Prostate gland (tissue), 2 donors: ENCODE measurements at regions not wholly inside any gene's neighbourhood (a gene's known extent, or its start where the extent isn't known, plus 50 kb on each side); places are given as distances from the start of the nearest gene placed in this dataset.
"Not testable (repeated sequence)": the region's sequence is repeated elsewhere in the genome, so short reads cannot be mapped to it uniquely, and the experiment has no call there.

Experiments used
- DNase-seq: peaks from one replicate; pipeline ENCODE4 v3.0.0-alpha.2; 2019; ENCODE audit warnings: low spot score
- H3K27ac ChIP-seq, 2 donors: fragments of 200-600 bp; sonication (generic); 2 replicates each; pipeline ENCODE4 v1.5.1; 2017 to 2019
- H3K27me3 ChIP-seq: fragments of 200-600 bp; sonication (generic); replicated peaks from 2 replicates; pipeline ENCODE4 v1.5.1; 2019; ENCODE audit not compliant: insufficient read depth
- H3K36me3 ChIP-seq, 2 donors: fragments of 200-600 bp; sonication (generic); 1 replicate in 1 of 2; 2 replicates in 1 of 2; pipeline versions ENCODE4 v1.5.1 to v1.8.1; 2017 to 2019
- H3K4me1 ChIP-seq: fragments of 200-600 bp; sonication (generic); replicated peaks from 2 replicates; pipeline ENCODE4 v1.5.1; 2019
- H3K4me3 ChIP-seq, 2 donors: fragments of 200-600 bp; sonication (generic); 2 replicates each; pipeline ENCODE4 v1.5.1; 2017 to 2019
- H3K9me3 ChIP-seq: fragments of 200-600 bp; sonication (generic); 2 replicates; pipeline ENCODE4 v1.5.1; 2017
- POLR2A ChIP-seq: fragments of 450-650 bp; IDR thresholded peaks from one replicate; pipeline ENCODE4 v1.6.1; 2016; ENCODE audit warnings: antibody characterized with exemption, mild to moderate bottlenecking
- POLR2AphosphoS5 ChIP-seq: sonication (generic); formaldehyde crosslinking; IDR thresholded peaks from one replicate; pipeline ENCODE4 v1.6.1; 2017; ENCODE audit warnings: antibody characterized with exemption
- WGBS: methylation state at CpG from one replicate; pipeline ENCODE4 v1.1.5; 2018; 5-methylcytosine and 5-hydroxymethylcytosine counted together
- intact Hi-C: fragments of 100-400 bp; cut with DNase I; formaldehyde crosslinking; loops from one replicate; pipeline ENCODE4 v1.14.2; 2022
- TF ChIP-seq, protein P1 (sequence below), 4 experiments: fragments of 200-600 bp in 2 of 4; fragments of 450-650 bp in 2 of 4; sonication (generic) in 2 of 4; IDR thresholded peaks; 1 replicate in 3 of 4; 2 replicates in 1 of 4; pipeline ENCODE4 v1.5.1; 2016 to 2019; ENCODE audit warnings: antibody characterized with exemption in 4 of 4, mild to moderate bottlenecking in 2 of 4, moderate library complexity in 2 of 4

GRCh38 chr18:78827141-78827540, 152.5 kb upstream of the SALL3 start:
- DNase-seq: no peak
- Histone ChIP-seq H3K27me3 (no peaks in the 10 kb centered on the region), H3K4me3 (no peak overlapping the region), H3K27ac (no peak overlapping the region), H3K9me3 (no peaks in the 10 kb centered on the region), H3K36me3 (no peaks in the 10 kb centered on the region), H3K4me1 (no peaks in the 10 kb centered on the region)
- intact Hi-C loops: no loop called here
- TF ChIP-seq POLR2A (no peak), POLR2AphosphoS5 (no peak)
- TF ChIP-seq, protein P1, sequence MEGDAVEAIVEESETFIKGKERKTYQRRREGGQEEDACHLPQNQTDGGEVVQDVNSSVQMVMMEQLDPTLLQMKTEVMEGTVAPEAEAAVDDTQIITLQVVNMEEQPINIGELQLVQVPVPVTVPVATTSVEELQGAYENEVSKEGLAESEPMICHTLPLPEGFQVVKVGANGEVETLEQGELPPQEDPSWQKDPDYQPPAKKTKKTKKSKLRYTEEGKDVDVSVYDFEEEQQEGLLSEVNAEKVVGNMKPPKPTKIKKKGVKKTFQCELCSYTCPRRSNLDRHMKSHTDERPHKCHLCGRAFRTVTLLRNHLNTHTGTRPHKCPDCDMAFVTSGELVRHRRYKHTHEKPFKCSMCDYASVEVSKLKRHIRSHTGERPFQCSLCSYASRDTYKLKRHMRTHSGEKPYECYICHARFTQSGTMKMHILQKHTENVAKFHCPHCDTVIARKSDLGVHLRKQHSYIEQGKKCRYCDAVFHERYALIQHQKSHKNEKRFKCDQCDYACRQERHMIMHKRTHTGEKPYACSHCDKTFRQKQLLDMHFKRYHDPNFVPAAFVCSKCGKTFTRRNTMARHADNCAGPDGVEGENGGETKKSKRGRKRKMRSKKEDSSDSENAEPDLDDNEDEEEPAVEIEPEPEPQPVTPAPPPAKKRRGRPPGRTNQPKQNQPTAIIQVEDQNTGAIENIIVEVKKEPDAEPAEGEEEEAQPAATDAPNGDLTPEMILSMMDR (IDR thresholded peaks at IDR 0.05): no peak
- 88% methylated on average over 10 of the region's 10 CpGs for WGBS

DNA sequence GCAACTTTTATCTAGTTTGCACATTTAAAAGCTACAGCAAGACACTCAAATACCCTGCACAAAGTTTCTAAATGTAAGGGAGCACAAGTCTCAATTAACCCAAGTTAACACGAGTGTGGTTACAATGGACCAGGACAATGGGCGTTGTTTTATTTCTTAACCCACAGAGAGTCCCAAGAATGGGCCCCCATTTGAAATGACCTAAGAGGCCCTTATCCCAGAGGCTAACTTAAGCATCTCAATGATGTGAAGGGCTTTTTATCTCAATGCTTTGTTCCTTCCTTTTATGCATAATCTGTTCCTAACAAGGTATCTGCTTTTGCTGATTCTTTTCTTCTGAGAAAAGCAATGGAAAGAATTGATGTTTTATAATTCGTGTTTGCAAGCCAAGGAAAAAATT, 151.5 kb upstream of the SALL3 start:
- intact Hi-C loops: no loop called here

DNA sequence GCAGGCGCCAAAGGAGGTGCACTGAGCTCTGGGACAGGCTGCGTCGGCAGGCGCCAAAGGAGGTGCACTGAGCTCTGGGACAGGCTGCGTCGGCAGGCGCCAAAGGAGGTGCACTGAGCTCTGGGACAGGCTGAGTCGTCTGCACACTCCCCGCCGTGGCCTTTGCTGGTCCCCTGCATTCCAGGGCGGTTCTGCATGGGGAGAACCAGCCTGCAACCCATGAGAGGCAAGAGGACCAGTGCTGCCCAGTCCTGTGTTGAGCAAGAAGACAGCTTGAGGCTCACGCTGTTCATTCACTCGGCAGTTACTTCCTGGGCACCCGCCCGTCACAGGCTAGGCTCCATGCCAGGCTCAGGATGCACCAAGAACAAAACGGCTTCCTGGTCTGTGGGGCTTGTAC, 150.6 kb upstream of the SALL3 start:
- H3K4me3 ChIP-seq, H3K27ac ChIP-seq, H3K9me3 ChIP-seq, H3K36me3 ChIP-seq, intact Hi-C loops, H3K27me3 ChIP-seq, H3K4me1 ChIP-seq: not testable (repeated sequence)
- WGBS: 40% methylated on average over 16 of the region's 16 CpGs
- peak; percentile 73 for DNase-seq
- peak; percentile 9 for TF ChIP-seq POLR2AphosphoS5

More for the DNA sequence above, 151.5 kb upstream of the SALL3 start:
- Histone ChIP-seq H3K27ac (no peak overlapping the region), H3K4me3 (no peak overlapping the region), H3K36me3 (no peaks in the 10 kb centered on the region), H3K9me3 (no peaks in the 10 kb centered on the region), H3K4me1 (no peaks in the 10 kb centered on the region), H3K27me3 (no peaks in the 10 kb centered on the region)
- no peak for DNase-seq
- 85% methylated on average over 3 of the region's 3 CpGs for WGBS
- TF ChIP-seq, protein P1 (IDR thresholded peaks at IDR 0.05): no peak

DNA sequence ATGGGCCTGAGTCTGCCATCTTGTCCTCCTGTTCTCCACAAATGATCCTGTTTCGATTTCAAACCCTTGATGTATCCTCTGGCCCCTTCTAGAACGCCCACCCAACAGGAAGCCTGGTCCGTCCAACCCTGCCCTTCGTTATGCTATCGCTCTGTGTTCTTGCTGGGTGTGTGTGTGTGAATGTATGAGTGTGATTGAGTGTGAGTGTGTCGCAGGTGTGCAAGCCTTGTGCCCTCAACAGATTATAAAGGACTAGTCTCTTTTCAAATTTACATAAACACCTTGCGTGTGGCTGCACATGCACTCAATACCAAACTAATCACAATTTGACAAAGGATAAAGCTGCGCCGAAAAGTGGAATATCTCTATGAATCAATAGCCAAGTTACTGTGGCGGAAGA, 149.5 kb upstream of the SALL3 start:
- no peak for TF ChIP-seq POLR2AphosphoS5
- TF ChIP-seq POLR2A: no peak
- TF ChIP-seq, protein P1 (IDR thresholded peaks at IDR 0.05): no peak
- intact Hi-C loops: no loop called here
- WGBS: 96% methylated on average over 10 of the region's 10 CpGs
- Histone ChIP-seq H3K9me3 (no peaks in the 10 kb centered on the region), H3K36me3 (no peaks in the 10 kb centered on the region), H3K4me3 (no peak overlapping the region), H3K27ac (no peak overlapping the region), H3K4me1 (no peaks in the 10 kb centered on the region), H3K27me3 (no peaks in the 10 kb centered on the region)
- no peak for DNase-seq

DNA sequence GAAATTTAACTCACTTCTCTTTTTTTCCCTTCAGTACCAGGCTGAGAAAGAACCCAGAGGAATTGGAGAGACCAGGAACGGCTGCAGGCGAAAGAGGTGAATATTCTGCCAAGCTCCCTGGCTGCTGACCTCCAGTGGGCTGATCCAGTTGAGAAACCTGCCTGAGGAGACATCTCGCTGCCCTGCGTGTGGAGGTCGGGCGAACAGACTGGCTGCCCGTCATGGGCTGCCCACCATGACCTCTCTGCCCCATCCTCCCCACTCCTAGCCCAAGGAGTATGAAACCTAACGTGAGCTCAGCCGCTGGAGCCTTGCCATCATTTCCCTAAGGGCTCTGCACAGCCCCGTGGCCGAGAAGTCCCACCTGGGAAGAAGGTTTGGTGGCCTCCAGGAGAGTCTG, 148.8 kb upstream of the SALL3 start:
- no peaks in the 10 kb centered on the region for H3K27me3 ChIP-seq
- no peaks in the 10 kb centered on the region for H3K4me1 ChIP-seq
- 73% methylated on average over 11 of the region's 11 CpGs for WGBS
- no peaks in the 10 kb centered on the region for H3K36me3 ChIP-seq
- no peaks in the 10 kb centered on the region for H3K9me3 ChIP-seq
- no peak for DNase-seq
- no peak overlapping the region for H3K27ac ChIP-seq
- intact Hi-C loops: no loop called here
- no peak overlapping the region for H3K4me3 ChIP-seq
- TF ChIP-seq POLR2AphosphoS5: no peak
- no peak for TF ChIP-seq POLR2A
- TF ChIP-seq, protein P1 (IDR thresholded peaks at IDR 0.05): no peak

DNA sequence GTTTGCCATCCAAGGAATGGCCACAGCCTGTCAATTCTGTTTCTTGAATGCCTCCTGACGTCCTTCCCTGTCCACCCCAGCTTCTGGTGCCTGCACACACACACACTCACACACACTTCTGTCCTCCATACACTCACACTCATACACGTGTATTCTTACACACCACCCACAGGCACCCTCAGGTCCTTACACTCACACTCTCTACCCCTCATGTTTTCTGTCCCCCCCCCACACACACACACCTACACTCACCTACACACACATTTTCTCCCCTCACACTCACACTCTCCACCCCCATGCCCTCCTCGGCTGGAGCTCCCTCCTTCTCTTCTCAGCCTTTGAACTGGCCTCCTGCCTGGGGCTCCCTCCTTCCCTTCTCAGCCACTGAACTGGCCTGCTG, 148.0 kb upstream of the SALL3 start:
- H3K4me3 ChIP-seq: no peak overlapping the region
- WGBS: 65% methylated on average over 3 of the region's 3 CpGs
- no peaks in the 10 kb centered on the region for H3K27me3 ChIP-seq
- H3K9me3 ChIP-seq: no peaks in the 10 kb centered on the region
- no peak for TF ChIP-seq POLR2AphosphoS5
- TF ChIP-seq, protein P1 (IDR thresholded peaks at IDR 0.05): no peak
- no peak for TF ChIP-seq POLR2A
- intact Hi-C loops: no loop called here
- DNase-seq: no peak
- H3K4me1 ChIP-seq: no peaks in the 10 kb centered on the region
- H3K36me3 ChIP-seq: no peaks in the 10 kb centered on the region
- no peak overlapping the region for H3K27ac ChIP-seq
